HG03378 (cell line): ENCODE measurements at regions not wholly inside any gene's neighbourhood (a gene's known extent, or its start where the extent isn't known, plus 50 kb on each side); places are given as distances from the start of the nearest gene placed in this dataset.
"Not testable (repeated sequence)": the region's sequence is repeated elsewhere in the genome, so short reads cannot be mapped to it uniquely, and the experiment has no call there.

Experiments
- ATAC-seq: cut with Tn5 transposase; IDR thresholded peaks from one replicate; pipeline ENCODE4 v1.9.1; 2021; ENCODE audit warnings: mild to moderate bottlenecking, moderate library complexity; ENCODE audit not compliant: unreplicated experiment

DNA sequence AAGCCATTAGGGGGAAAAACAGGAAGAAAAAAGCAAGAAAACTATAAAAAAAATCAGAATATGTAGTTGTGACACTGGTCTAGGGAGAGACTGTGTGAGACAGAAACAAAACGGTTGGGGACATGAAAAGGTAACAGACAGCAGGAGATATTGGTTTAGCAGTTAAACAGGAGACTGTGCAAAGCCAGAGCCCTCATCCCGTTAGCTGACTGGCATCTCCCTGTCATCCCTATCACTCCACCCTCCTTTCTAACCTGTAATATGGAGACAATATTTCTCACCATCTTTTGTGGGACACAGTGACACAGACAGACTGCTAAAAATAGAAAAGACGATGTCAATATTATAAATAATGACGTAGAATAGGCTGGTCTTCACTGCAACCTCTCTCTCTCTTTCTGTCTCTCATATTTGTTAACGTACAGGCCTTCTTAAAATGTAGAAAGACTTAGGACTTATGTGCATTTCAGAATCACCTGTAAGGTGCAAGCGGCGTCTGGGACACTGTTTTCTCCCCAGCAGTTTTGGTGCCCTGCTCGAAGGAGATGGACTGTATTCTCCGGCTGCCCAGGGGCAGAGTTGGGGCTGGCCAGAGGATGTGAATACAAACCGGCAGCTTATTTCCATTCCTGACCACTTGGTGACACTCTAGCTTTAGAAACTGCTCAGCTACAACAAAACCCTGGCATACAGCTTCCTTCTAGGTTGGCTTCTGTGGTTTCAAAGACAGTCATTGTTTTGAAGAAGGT, 190.6 kb downstream of the MAT2B start:
- peak; percentile 98 for ATAC-seq

DNA sequence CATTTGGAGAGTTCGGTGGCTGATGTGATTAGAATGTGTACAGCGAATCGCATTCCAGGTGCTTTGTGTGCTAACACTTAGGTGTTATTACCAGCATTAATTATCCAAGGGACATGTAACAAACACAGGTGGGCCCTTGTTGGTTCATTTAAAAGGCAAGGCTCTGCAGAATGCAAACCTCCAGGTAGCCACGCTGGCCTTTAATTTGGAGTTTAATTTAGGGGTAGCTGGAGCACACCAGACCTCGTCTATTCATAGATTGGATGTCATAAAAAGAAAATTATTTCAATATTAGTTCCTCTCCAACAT, 191.1 kb downstream of the MAT2B start:
- ATAC-seq, result no peak

DNA sequence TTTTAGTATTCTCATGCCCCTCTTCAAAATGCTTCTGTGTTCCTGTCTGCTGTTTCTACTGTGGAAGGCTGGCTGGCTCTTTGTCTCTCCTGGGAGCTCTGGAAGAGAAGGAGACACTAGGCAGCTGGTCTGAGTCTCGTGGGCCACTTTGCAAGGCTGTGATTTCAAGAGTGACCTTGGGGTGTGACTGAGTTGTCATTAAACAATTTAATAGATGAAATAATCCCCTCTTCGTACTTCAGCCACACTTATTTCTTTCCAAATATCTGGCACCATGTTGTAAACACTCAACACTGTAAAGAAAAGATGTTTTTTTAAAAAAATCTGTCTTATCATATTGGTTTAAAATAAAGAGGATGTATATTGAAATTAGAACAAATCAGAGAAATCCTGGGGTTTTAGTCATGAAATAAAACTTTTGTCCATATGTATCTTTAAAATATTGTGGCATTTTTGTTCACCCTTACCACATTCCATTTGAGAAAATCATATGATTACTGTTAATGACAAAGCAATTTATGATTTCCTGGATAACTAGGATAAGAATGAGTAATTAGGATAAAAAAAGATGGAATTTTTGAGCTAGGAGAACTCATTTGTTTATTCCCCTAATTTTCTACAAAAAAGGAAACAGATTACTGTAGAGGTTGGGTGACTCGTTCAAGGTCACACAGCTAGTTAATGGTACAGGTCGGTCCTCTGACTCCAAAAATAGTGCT, 200.8 kb downstream of the MAT2B start:
- ATAC-seq, result no peak

DNA sequence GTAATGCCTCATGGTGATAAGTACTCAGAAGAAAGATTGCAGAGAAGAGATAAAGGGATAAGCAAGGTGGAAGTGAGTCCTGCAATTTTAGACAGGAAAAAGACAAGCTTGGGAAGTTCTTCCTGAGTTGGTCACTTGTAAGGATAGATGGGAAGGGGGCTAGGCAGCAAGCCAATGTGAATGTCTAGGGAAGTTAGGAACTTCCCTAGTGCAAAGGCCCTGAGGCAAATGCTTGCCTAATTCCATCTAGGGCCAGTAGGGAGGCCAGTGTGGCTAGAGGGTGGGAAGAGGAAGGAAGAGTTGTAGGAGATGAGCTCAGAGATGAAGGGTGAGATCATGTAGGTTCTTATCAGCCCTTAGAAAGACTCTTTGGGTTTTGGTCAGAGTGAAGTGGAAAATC, 206.6 kb downstream of the MAT2B start:
- no peak for ATAC-seq

DNA sequence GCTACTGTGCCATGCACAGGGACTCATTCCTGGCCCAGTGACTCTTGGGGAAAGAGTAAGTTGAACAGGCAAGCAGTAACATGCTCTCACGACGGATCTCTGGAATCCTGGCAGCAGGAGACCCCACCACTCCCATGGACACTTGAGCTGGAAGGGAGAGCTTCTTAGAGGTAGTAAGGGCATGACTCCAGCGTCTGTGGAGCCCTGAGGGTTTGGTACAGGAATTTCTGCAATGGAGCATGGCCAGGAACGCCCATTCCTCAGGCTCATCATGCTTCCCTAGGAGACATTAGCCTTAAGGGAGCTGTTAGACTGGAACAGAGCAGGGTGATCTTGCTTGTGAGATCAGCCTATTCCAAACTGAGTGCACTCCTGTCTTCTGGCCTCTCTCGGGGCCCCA, 212.9 kb downstream of the MAT2B start:
- no peak for ATAC-seq

DNA sequence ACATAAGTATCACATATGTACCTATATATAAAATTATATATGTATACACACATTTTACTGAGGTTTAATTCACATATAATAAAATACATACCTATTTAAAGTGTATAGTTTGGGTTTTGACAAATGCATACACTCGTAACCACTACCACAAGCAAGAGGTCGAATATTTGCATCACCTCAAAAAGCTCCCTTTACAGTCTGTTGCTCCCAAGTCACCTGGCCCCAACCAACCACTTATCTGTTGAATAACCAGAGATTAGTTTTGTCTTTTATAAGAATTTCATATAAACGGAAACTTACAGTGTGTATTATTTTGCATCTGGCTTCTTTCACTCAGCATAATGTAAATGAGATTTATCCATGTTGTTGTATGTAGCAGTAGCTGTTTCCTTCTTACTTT, 218.9 kb downstream of the MAT2B start:
- no peak for ATAC-seq

DNA sequence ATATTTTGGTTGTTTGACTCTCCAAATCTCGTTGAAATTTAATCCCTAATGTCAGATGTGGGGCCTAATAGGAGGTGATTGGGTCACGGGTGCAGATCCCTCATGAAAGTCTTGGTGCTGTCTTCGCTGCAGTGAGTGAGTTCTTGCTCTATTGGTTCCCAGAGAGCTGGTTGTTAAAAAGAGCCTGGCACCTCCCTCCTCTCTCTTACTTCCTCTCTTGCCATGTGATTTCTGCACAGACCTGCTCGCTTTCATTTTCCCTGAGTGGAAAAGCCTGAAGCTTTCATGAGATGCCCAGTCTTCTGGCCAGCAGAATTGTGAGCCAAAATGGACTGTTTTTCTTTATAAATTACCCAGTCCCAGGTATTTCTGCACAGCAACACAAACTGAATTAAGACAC, 221.6 kb downstream of the MAT2B start:
- peak; percentile 87 for ATAC-seq

DNA sequence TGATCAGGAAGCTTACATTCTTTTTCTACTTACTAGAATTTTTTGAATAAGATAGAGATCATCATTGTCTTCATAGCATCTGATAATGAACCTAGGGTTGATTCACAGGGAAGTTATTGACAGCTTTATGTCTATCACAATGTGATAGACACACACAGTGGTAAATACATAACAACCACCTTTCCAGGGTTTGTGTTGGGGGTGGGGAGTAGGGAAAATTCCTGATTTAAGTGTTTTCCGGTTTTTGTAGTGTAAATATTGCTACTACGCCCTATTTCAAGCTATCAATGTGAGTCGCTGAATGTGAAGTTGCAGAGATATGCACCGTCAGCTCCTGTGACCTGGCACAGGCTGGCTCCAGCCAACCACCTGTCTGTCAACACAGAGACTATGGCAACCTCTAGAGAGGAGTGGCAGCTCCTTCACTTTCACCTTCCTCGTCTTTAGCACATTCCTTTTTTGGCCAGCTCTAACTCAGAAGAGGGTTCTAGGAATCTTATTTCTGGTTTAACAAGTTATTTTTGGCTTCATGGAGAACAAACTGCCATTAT, 224.9 kb downstream of the MAT2B start:
- no peak for ATAC-seq

DNA sequence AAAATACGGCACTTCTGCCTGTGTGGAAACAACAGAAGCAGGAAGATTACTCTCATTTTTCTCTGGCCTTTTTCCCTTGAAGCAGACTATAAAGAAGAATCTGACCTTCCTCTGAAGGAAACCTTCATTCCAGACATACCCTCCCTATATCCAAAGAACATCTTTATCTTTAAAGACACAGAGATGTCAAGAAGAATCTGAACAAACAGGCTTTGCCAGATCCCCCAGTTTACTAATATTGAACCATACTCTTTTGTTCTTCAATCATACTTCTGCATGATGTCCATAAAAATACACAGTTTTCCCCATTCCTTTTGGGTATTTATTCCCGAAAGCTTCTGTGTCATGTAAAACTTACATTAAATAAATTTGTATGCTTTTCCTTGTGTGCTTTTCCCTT, 225.8 kb downstream of the MAT2B start:
- ATAC-seq, result no peak

DNA sequence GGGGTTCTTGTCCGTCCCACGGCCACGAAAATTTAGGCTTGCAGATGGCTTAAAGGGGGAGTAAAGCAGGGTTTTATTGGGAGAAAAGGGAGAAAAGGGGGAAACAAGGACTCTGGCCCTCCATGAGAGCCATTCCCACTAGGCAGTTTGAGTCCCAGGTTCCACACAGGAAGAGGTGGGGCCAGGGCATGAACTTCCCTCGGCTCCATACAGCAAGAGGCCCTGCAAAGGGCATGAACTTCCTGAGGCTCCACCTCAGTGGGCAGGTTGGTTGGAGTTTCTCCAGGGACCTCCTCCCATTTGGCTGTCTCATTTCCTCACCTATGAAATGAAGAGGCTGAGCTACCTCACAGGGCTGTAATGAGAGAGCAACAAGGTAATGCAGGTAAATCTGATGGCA, 229.7 kb downstream of the MAT2B start:
- no peak for ATAC-seq

DNA sequence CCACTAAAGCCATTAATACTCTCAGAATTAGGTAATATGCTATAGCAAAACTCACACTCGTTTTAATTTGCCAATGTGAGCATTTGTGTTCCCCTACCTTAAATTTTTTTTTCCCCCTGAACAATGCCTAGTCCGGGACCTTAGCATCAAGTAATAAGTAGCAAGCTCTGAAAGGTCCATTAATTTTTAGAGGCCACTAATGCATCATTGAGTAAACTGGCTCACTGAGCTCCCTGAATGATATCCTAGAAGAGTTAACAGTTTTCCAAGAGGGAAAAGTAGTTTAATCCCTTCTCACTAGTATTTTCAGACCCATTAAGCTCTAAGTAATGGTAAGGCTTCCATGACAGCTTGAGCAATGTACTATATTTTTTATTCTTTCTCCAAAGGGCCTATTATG, 242.2 kb downstream of the MAT2B start:
- ATAC-seq, result no peak

DNA sequence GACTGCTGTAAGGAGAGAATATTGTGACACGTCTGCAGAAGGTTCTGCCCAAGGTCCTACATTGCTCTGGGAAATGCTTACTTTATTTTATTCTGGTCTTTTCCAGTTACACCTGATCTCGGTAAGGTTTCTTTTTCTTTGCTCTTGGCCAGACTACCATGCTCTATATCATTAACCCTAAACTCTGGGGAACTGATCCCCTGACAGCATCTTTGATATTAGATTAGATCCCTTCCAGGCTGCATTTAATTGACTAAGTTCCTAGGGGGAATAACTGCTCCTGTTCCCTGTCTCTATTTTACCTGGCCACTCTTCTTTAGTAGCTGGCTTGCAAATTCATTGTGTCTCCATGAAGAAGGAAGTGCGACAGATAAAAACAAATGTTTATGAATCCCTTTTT, 243.5 kb downstream of the MAT2B start:
- ATAC-seq, result no peak

DNA sequence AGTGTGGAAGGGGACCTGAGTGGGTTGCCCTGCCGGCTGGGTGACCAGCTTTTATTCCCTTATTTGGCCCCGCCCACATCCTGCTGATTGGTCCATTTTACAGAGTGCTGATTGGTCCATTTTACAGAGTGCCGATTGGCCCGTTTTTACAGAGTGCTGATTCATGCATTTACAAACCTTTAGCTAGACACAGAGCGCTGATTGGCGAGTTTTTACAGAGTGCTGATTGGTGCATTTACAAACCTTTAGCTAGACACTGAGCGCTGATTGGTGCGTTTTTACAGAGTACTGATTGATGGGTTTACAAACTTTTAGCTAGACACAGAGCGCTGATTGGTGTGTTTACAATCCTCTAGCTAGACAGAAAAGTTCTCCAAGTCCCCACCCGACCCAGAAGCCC, 245.0 kb downstream of the MAT2B start:
- ATAC-seq, result not testable (repeated sequence)

DNA sequence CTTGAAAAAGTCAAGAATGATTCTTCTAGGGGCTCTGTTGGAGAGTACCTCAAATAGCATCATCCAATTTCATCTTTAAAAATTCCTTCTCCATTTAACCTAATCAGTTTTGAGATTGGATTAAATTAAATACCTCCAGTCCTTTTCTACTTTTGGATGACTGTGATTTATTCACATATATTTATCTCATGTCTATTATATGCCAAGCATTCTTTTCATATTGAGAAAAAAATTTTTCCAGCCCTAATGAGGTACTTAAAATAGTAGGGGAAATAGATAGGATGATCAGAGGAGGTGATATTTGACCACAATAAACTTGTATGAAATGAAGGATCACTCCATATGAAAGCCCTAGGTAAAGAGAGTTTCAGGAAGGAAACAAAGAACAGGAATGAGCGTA, 250.1 kb downstream of the MAT2B start:
- no peak for ATAC-seq

DNA sequence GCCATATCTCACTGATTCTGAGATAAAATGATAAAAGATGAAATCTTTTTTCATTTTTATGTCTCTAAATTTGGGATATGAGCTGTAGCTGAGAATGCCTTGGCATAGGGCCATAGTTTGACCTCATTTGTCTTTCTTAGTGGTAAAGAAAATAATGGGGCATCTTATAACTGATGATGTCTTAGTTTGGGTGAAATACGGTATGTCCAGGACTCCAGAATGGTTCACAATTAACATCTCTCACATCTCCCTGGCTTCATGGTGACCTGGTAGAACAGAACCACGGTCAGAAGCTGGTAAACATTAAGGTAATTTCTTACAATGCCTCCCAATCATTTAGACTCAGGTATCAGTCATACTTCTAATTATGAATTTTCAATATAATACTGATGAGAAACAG, 250.8 kb downstream of the MAT2B start:
- no peak for ATAC-seq

- ATAC-seq, result no peak
These were observed 251.9 kb downstream of the MAT2B start for GRCh38 chr5:163757344-163757743.

DNA sequence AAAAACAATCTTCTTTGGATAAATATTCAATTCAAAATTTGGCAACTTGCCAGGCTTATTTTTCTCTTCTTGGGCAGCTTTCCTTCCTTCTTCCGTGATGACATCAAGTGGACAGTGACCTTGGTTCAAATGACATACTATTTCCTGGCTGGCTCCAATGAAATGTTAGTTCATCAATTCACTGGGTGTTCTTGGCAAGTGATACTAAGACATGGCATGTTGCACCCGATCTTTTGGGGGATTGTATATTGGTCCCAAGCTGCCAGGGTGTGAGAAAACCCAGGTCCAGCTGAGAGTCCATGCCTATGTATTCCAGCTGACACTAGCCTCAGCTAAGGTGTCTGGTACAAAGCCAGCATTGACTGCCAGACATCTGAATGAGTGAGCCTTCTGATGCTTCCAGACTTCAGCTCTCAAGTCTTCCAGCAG, 252.9 kb downstream of the MAT2B start:
- no peak for ATAC-seq

DNA sequence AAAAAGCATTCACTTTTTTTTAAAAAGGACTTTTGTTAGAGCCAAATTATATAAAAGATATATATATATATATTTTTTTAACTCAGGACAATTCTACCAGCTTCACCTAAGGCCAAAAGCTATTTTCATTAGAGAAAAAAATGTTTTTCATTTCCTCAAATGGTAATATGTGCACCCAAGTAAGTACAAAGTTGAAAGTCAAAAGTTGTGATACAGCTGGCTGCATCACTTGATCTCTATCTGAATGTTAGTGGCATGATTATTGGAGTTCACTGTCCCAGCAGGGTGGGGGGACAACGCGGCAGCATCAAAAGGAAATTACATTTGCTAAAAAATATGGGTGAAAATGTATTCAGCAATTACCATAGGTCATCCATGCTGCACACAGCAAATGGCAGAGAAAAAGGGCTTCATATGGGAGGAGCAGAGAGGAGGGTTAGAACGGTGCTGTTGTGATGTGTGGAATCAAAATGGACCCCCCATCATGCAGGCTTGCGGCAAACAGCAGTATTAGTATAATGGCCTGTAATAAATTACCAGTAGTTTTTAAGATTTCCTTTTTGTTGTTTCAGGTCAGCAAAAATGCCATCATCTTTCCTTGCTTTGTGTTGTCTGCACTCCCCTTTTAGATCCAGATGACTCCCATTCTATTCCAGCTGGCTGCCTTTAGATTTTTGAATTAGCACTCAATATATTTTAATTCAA, 253.7 kb downstream of the MAT2B start:
- no peak for ATAC-seq

DNA sequence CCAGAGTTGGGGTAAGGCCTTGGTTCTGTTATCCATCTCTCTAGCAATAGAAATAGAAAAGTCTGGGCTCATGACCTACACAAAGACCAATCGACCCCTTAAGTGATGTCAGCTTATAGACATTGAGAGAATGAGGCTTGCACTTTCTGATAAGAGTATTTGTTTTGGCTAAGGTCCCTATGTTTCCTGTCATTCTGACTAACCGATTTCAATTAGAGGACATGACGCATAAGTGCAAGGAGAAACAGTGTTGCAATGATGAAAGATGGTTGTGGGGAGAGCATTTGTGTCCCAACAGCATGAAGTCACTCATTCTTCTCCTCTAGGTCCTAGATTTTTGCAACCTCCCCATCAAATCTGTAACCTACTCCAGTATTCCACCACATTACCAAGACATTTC, 255.1 kb downstream of the MAT2B start:
- ATAC-seq, result no peak

GRCh38 chr5:163766936-163767670, 261.7 kb downstream of the MAT2B start:
- no peak for ATAC-seq

GRCh38 chr5:163770625-163771024, 265.2 kb downstream of the MAT2B start:
- no peak for ATAC-seq
